ENCODE measurements at regions not wholly inside any gene's neighbourhood (a gene's known extent, or its start where the extent isn't known, plus 50 kb on each side); places are given as distances from the start of the nearest gene placed in this dataset.

GRCh38 chr9:21696411-21696871, 106.0 kb upstream of the MTAP start:
- Histone ChIP-seq H3K4me1 (ENCODE audit: low read depth) (no peaks in the 10 kb centered on the region), H3K4me3 (no peak overlapping the region), H3K27ac (no peak overlapping the region), H3K9me3 (ENCODE audit: low read depth) (no peaks in the 10 kb centered on the region), H3K36me3 (no peaks in the 10 kb centered on the region), H3K27me3 (peaks cover 8% of the 10 kb centered on the region)
- peak in 1 of 2 donors; percentile 77 for DNase-seq (ENCODE audit: low read depth in 1 of 2, low spot score in 1 of 2)
- TF ChIP-seq CTCF (IDR thresholded peaks at IDR 0.05; ENCODE audit: low read depth, low read length), result peak; percentile 27

- Histone ChIP-seq H3K27ac (no peak overlapping the region), H3K27me3 (peaks cover 21% of the 10 kb centered on the region), H3K4me1 (ENCODE audit: low read depth) (no peaks in the 10 kb centered on the region), H3K4me3 (no peak overlapping the region), H3K36me3 (no peaks in the 10 kb centered on the region), H3K9me3 (ENCODE audit: low read depth) (no peaks in the 10 kb centered on the region)
- TF ChIP-seq CTCF (IDR thresholded peaks at IDR 0.05; ENCODE audit: low read depth, low read length), result no peak
- no peak for DNase-seq (ENCODE audit: low read depth in 1 of 2, low spot score in 1 of 2)
Observed at GRCh38 chr9:21708260-21708711, 94.2 kb upstream of the MTAP start.

- no peak overlapping the region for H3K4me3 ChIP-seq
- H3K27ac ChIP-seq, result no peak overlapping the region
- no peaks in the 10 kb centered on the region for H3K36me3 ChIP-seq
- H3K27me3 ChIP-seq, result peaks cover 21% of the 10 kb centered on the region
- no peak for TF ChIP-seq CTCF (IDR thresholded peaks at IDR 0.05; ENCODE audit: low read depth, low read length)
- DNase-seq (ENCODE audit: low read depth in 1 of 2, low spot score in 1 of 2), result no peak
- H3K9me3 ChIP-seq (ENCODE audit: low read depth), result no peaks in the 10 kb centered on the region
- H3K4me1 ChIP-seq (ENCODE audit: low read depth), result no peaks in the 10 kb centered on the region
Observed at GRCh38 chr9:21708856-21709255, 93.6 kb upstream of the MTAP start.

- H3K9me3 ChIP-seq (ENCODE audit: low read depth), result no peaks in the 10 kb centered on the region
- H3K27me3 ChIP-seq, result peaks cover 21% of the 10 kb centered on the region
- no peaks in the 10 kb centered on the region for H3K4me1 ChIP-seq (ENCODE audit: low read depth)
- peak; percentile 74 for TF ChIP-seq CTCF (IDR thresholded peaks at IDR 0.05; ENCODE audit: low read depth, low read length)
- no peak overlapping the region for H3K27ac ChIP-seq
- DNase-seq (ENCODE audit: low read depth in 1 of 2, low spot score in 1 of 2), result peak; percentile 66 to 73
- H3K4me3 ChIP-seq, result no peak overlapping the region
- H3K36me3 ChIP-seq, result no peaks in the 10 kb centered on the region
Observed at GRCh38 chr9:21709464-21710058, 92.9 kb upstream of the MTAP start.

- no peaks in the 10 kb centered on the region for H3K36me3 ChIP-seq
- DNase-seq (ENCODE audit: low read depth in 1 of 2, low spot score in 1 of 2), result no peak
- H3K4me1 ChIP-seq (ENCODE audit: low read depth), result no peaks in the 10 kb centered on the region
- peaks cover 21% of the 10 kb centered on the region for H3K27me3 ChIP-seq
- H3K27ac ChIP-seq, result no peak overlapping the region
- H3K9me3 ChIP-seq (ENCODE audit: low read depth), result no peaks in the 10 kb centered on the region
- no peak for TF ChIP-seq CTCF (IDR thresholded peaks at IDR 0.05; ENCODE audit: low read depth, low read length)
- no peak overlapping the region for H3K4me3 ChIP-seq
Observed at GRCh38 chr9:21710548-21711191, 91.8 kb upstream of the MTAP start.
